Neural progenitor cell (in vitro differentiated cells): ENCODE measurements at regions not wholly inside any gene's neighbourhood (a gene's known extent, or its start where the extent isn't known, plus 50 kb on each side); places are given as distances from the start of the nearest gene placed in this dataset.

Experiments used
- DNase-seq: peaks from one replicate; pipeline ENCODE4 v3.0.0-alpha.2; 2016; ENCODE audit warnings: low spot score
- H2AFZ ChIP-seq: fragments of 200-600 bp; sonication (generic); replicated peaks from 2 replicates; pipeline ENCODE4 v1.6.1; 2016; ENCODE audit warnings: antibody characterized with exemption
- H3F3A ChIP-seq: fragments of 200-600 bp; sonication (generic); 2 replicates; pipeline ENCODE4 v1.6.1; 2016; ENCODE audit warnings: antibody characterized with exemption, low read depth
- H3K27ac ChIP-seq: fragments of 200-600 bp; sonication (generic); 2 replicates; pipeline ENCODE4 v1.5.1; 2016; ENCODE audit warnings: mild to moderate bottlenecking
- H3K27me3 ChIP-seq: fragments of 200-600 bp; sonication (generic); 2 replicates; pipeline ENCODE4 v1.6.1; 2016; ENCODE audit warnings: mild to moderate bottlenecking, moderate library complexity
- H3K36me3 ChIP-seq: fragments of 200-600 bp; sonication (generic); 2 replicates; pipeline ENCODE4 v1.5.1; 2016
- H3K4me1 ChIP-seq: fragments of 200-600 bp; sonication (generic); 2 replicates; pipeline ENCODE4 v1.6.1; 2016; ENCODE audit warnings: mixed run types
- H3K4me2 ChIP-seq: fragments of 200-600 bp; sonication (generic); 2 replicates; pipeline ENCODE4 v1.6.1; 2016
- H3K4me3 ChIP-seq: fragments of 200-600 bp; sonication (generic); 2 replicates; pipeline ENCODE4 v1.5.1; 2016
- H3K79me2 ChIP-seq: fragments of 200-600 bp; sonication (generic); 2 replicates; pipeline ENCODE4 v1.6.1; 2016; ENCODE audit warnings: low read depth
- H3K9ac ChIP-seq: fragments of 200-600 bp; sonication (generic); 2 replicates; pipeline ENCODE4 v1.6.1; 2016
- H3K9me3 ChIP-seq: fragments of 200-600 bp; sonication (generic); 2 replicates; pipeline ENCODE4 v1.5.1; 2016; ENCODE audit warnings: low read depth
- H4K20me1 ChIP-seq: fragments of 200-600 bp; sonication (generic); 2 replicates; pipeline ENCODE4 v1.6.1; 2016; ENCODE audit warnings: low read depth
- H3K27ac Mint-ChIP-seq: 3 replicates; pipeline ENCODE4 v1.8.0; 2021; ENCODE audit warnings: mixed read lengths
- H3K27me3 Mint-ChIP-seq: 2 replicates; pipeline ENCODE4 v1.8.0; 2022; ENCODE audit warnings: low read depth, mild to moderate bottlenecking, inconsistent platforms, moderate library complexity, mixed read lengths; ENCODE audit not compliant: insufficient read depth
- H3K36me3 Mint-ChIP-seq: 3 replicates; pipeline ENCODE4 v1.8.0; 2021; ENCODE audit warnings: mixed read lengths
- H3K4me1 Mint-ChIP-seq: 3 replicates; pipeline ENCODE4 v1.8.0; 2021; ENCODE audit warnings: mixed read lengths
- H3K4me3 Mint-ChIP-seq: 3 replicates; pipeline ENCODE4 v1.8.0; 2021; ENCODE audit warnings: mild to moderate bottlenecking, moderate library complexity, mixed read lengths
- H3K9me3 Mint-ChIP-seq: 3 replicates; pipeline ENCODE4 v1.8.0; 2020; ENCODE audit warnings: mixed read lengths
- EZH2 ChIP-seq: fragments of 200-600 bp; sonication (generic); IDR thresholded peaks from 2 replicates; pipeline ENCODE4 v1.6.1; 2017; ENCODE audit warnings: antibody characterized with exemption, mild to moderate bottlenecking, moderate library complexity
- EZH2phosphoT487 ChIP-seq: fragments of 200-600 bp; sonication (generic); IDR thresholded peaks from 2 replicates; pipeline ENCODE4 v1.6.1; 2017; ENCODE audit warnings: antibody characterized with exemption
- TF ChIP-seq, protein P1 (sequence below): fragments of 200-600 bp; sonication (generic); IDR thresholded peaks from 2 replicates; pipeline ENCODE4 v1.5.1; 2017; ENCODE audit warnings: antibody characterized with exemption, mild to moderate bottlenecking

DNA sequence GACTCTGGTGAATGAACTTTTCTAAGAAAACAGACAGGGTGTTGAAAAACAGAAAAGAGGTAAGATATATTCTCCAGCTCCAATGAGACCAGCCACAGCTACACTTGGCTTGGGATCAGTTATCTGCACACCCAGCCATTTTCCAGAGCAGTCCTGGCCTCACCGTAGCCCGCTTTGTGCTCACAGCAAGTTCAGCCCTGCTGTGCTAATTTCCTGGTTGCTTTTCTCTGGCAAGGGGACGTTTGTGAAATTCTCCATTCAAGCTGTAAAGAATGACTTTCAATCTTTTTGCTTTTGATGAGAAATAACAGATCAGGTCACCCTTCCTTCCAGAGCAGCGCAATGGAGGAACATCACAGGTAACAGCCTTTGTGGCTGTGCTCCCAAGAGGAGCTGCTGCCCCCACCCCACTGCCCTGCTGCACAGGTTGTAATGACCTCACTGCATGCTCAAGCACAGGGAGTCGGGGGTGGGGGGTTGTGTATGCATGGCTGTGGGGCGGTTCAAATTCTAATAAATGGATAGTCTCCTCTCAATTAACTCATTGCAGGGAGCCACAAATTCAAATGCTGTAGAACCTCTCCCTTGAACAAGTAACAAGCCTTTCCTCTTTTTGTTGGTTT, 516.6 kb upstream of the NBEA start:
- Histone ChIP-seq H2AFZ (peak overlapping the region; percentile 57), H3K4me1 (peaks cover 8% of the 10 kb centered on the region), H3K27ac (no peak overlapping the region), H3K4me2 (no peak overlapping the region), H3K9me3 (no peaks in the 10 kb centered on the region), H4K20me1 (no peaks in the 10 kb centered on the region), H3K36me3 (no peaks in the 10 kb centered on the region), H3K4me3 (no peak overlapping the region), H3K9ac (no peak overlapping the region), H3K79me2 (no peaks in the 10 kb centered on the region), H3K27me3 (no peaks in the 10 kb centered on the region), H3F3A (no peaks in the 10 kb centered on the region)
- TF ChIP-seq EZH2phosphoT487 (no peak), EZH2 (no peak)
- TF ChIP-seq, protein P1, sequence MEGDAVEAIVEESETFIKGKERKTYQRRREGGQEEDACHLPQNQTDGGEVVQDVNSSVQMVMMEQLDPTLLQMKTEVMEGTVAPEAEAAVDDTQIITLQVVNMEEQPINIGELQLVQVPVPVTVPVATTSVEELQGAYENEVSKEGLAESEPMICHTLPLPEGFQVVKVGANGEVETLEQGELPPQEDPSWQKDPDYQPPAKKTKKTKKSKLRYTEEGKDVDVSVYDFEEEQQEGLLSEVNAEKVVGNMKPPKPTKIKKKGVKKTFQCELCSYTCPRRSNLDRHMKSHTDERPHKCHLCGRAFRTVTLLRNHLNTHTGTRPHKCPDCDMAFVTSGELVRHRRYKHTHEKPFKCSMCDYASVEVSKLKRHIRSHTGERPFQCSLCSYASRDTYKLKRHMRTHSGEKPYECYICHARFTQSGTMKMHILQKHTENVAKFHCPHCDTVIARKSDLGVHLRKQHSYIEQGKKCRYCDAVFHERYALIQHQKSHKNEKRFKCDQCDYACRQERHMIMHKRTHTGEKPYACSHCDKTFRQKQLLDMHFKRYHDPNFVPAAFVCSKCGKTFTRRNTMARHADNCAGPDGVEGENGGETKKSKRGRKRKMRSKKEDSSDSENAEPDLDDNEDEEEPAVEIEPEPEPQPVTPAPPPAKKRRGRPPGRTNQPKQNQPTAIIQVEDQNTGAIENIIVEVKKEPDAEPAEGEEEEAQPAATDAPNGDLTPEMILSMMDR = no peak
- Mint-ChIP-seq H3K4me1 (peaks cover 7% of the 10 kb centered on the region), H3K4me3 (no peak overlapping the region), H3K27me3 (no peaks in the 10 kb centered on the region), H3K36me3 (no peaks in the 10 kb centered on the region), H3K27ac (no peak overlapping the region), H3K9me3 (no peaks in the 10 kb centered on the region)
- no peak for DNase-seq

DNA sequence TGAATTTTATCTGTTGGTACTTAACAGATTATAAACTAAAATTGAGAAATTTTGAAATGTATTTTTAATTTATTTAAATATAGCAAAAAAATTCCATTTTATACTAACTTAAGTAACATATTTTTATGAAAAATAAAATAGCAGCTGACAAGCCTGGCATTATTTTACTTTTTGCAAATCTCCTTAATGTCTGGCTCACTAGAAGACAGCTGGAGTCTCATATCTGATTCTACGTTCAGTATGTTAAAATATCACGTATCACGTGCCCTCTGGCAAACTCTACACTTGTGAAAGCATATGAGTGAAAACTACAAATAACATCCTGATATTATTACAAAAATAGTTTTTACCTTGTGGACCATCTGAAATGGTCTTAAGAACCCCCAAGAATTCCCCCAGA, 513.2 kb upstream of the NBEA start:
- no peaks in the 10 kb centered on the region for H3K36me3 Mint-ChIP-seq
- Histone ChIP-seq H3K9ac (no peak overlapping the region), H3K79me2 (no peaks in the 10 kb centered on the region), H3K4me1 (peaks cover 18% of the 10 kb centered on the region), H4K20me1 (no peaks in the 10 kb centered on the region), H3K27ac (no peak overlapping the region), H3K9me3 (no peaks in the 10 kb centered on the region), H3K27me3 (no peaks in the 10 kb centered on the region), H3K36me3 (no peaks in the 10 kb centered on the region), H3K4me3 (no peak overlapping the region), H2AFZ (no peak overlapping the region), H3K4me2 (no peak overlapping the region), H3F3A (no peaks in the 10 kb centered on the region)
- no peak overlapping the region for H3K4me3 Mint-ChIP-seq
- no peaks in the 10 kb centered on the region for H3K27me3 Mint-ChIP-seq
- peaks cover 2% of the 10 kb centered on the region for H3K9me3 Mint-ChIP-seq
- peaks cover 14% of the 10 kb centered on the region for H3K4me1 Mint-ChIP-seq
- no peak for TF ChIP-seq EZH2phosphoT487
- TF ChIP-seq EZH2 = no peak
- TF ChIP-seq, protein P1 = no peak
- H3K27ac Mint-ChIP-seq = no peak overlapping the region
- no peak for DNase-seq

DNA sequence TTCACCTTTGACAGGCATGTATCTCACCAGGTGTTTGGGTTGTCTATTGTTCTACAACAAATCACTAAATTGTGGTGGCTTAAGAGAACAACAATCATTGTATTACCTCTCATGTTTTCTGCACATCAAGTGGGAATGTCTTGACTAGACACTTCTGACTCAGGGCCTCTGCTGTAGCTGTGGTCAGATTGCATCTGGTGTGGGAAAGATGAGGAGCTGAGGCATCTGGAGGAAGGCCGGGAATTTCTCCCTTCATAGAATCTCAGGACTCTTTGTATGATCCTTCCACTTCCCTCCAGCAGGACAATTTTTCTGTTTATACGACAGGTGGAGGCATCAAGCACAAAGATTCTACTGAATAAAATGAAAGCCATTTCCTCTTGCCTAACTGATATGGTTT, 511.8 kb upstream of the NBEA start:
- Mint-ChIP-seq H3K27me3 (no peaks in the 10 kb centered on the region), H3K9me3 (peaks cover 2% of the 10 kb centered on the region), H3K36me3 (no peaks in the 10 kb centered on the region), H3K4me1 (peaks cover 11% of the 10 kb centered on the region), H3K27ac (no peak overlapping the region), H3K4me3 (no peak overlapping the region)
- Histone ChIP-seq H3F3A (no peaks in the 10 kb centered on the region), H3K4me2 (no peak overlapping the region), H4K20me1 (no peaks in the 10 kb centered on the region), H3K79me2 (no peaks in the 10 kb centered on the region), H3K4me3 (no peak overlapping the region), H3K9ac (no peak overlapping the region), H2AFZ (no peak overlapping the region), H3K36me3 (no peaks in the 10 kb centered on the region), H3K9me3 (no peaks in the 10 kb centered on the region), H3K4me1 (peaks cover 12% of the 10 kb centered on the region), H3K27ac (no peak overlapping the region), H3K27me3 (no peaks in the 10 kb centered on the region)
- no peak for DNase-seq
- TF ChIP-seq EZH2phosphoT487 = no peak
- TF ChIP-seq, protein P1 = no peak
- no peak for TF ChIP-seq EZH2
